NCI-H1092 treated with DMSO at 0.1 percent for 48 hours (cell line): ENCODE measurements at regions not wholly inside any gene's neighbourhood (a gene's known extent, or its start where the extent isn't known, plus 50 kb on each side); places are given as distances from the start of the nearest gene placed in this dataset.
"Not testable (repeated sequence)": the region's sequence is repeated elsewhere in the genome, so short reads cannot be mapped to it uniquely, and the experiment has no call there.

ENCODE experiments used
- DNase-seq: peaks from one replicate; lab custom pipeline; 2025; lab: John Stamatoyannopoulos, UW

- DNase-seq, result not testable (repeated sequence)
Measured at GRCh38 chr16:29145086-29145485, 160.2 kb downstream of the LAT start.

- not testable (repeated sequence) for DNase-seq
Measured at GRCh38 chr16:29144669-29145062, 159.8 kb downstream of the LAT start.

DNA sequence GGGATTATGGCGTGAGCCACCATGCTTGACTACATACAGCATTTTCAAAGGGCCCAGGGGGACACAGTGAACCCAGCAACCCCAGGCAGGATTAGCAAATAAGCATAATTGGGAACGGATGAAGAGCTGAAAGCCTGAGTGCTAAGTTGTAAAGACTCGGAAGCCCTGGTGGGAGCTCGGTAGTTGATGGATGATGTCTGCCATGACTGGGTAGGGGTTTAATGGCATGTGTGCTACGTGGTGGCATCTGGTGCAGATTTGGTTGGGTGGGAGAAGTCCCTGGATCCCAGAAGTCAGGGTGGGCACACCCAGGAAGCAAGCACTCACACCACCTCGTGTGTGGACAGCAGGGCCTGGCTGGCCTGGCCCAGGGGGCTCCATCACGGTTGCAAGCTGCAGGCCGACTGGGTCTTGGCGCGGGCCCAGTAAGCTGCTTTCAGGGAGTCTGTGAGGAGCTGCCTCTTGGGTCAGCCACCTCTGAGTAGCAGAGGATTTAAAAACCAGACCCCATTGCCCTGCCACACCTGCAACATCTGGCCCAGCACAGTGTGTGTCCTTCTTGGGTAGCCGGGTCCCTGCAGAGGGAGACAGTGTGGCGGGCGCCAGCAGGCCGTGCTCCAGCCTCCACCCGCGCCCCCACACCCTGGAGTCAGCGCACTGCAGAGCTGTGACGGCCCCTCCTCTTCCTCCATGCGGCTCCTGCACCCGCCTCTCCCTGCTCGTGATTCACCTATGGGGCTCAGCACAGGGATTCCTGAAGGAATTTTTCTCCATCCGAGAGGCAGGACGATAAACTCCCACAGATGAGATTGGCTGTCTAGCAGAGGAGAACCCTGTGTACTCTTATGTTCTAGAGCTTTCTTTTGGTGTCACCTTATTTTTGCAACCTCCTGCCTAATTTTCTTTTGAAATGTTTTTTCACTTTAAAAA, 159.2 kb downstream of the LAT start:
- not testable (repeated sequence) for DNase-seq

GRCh38 chr16:29142506-29142905, 157.7 kb downstream of the LAT start:
- DNase-seq, result not testable (repeated sequence)

DNA sequence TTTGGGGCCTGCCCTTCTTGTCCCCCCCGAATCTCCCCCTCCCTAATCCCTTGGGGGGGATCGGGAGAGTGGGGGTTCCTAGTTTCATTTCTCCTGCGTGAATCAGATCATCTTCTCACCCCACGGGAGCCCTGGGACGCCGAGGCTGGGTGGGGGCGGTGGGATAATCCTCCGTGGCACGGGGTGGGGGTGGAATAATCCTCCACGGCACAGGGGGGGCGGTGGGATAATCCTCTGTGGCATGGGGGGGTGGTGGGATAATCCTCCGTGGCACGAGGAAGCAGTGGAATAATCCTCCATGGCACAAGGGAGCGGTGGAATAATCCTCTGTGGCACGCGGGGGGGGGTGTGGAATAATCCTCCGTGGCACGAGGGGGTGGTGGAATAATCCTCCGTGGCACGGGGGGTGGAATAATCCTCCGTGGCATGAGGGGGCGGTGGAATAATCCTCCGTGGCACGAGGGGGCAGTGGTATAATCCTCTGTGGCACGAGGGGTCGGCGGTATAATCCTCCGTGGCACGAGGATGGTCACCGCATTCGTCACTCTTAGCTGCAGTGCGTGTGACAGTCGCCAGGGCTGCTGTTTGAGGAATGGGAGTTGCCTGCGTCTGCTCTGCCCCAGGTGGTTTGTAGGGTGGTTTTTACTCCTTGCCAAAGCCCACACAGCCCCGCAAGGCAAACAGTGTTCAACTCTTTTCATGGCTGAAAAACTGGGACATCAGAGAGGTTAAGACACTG, 156.9 kb downstream of the LAT start:
- no peak for DNase-seq

DNA sequence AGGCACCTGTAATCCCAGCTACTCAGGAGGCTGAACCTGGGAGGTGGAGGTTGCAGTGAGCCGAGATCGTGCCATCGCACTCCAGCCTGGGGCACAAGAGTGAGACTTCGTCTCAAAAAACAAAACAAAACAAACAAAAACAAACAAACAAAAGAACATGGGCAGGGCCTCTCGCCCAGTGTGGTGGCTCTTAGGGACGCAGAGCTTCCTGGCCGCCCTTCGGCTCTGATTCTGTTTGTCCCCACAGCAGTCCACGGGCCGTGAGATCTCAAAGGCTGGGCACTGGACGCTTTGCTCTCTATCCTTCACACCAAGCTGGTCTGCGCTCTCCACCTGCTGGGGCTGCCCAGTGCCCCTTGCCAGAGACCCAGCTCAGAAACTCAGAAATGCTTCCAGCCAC, 156.3 kb downstream of the LAT start:
- DNase-seq, result not testable (repeated sequence)

GRCh38 chr16:29139901-29140855, 155.3 kb downstream of the LAT start:
- DNase-seq, result not testable (repeated sequence)

DNA sequence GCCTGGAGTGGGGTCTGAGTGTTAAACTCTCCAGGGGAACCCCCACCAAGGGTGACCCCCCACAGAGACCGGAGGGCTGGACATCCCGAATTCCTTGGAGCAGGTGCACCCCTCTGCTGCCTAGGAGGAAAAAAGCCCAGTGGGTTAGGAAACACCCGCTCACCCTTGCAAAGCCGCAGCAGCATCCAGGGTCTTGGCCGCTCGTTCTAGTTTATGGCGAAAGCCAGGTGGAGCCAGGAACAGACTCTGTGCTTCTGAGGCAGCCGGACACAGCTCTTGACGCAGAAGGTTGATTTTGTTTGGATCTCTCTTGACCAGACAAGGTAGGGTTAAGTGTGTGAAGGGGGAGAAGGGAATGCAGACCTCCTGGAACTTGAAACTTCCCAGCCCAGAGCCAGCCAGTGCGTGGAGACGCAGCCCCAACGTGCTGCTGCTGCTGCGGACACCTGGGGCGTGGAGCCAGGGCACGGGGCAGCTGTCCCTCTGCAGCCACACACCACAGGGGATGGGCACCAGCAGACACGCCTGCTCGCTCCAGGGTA, 154.5 kb downstream of the LAT start:
- no peak for DNase-seq

GRCh38 chr16:29138698-29139097, 153.8 kb downstream of the LAT start:
- DNase-seq, result not testable (repeated sequence)

DNA sequence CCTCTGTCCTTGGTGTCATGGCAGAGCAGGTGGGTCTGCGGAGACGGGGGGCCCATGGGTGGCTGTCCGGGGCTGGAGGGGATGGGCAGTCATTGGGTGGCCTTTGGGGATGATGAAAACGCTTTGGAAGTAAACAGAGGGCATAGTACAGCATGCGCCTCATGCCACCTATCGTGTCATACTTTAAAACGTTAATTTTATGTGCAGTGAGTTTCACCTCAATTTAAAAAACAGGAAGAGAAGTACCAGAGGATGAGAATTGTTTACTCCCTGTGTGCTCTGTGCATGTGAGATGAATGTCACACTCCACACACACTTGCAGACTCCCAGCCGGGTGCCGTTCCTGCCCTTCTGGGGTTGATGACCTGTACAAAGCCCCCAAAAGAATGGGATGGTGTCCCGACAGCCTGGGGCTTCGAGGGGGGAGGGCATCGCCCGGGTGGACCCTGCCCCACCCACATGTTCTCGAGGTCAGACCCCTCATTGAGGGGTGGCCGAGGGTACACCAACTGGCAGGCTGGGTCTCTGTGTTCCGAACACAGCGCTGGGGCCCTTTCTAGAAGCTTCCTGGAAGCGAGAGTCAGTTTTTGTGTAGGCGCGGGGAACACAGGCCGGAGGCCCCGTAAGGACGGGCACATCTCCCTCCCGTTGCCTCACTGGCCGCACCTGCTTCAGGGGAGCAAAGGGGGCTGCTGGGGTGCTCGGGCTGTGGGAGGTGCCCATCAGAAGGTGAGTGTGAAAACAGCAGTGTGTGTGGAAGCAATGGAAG, 153.2 kb downstream of the LAT start:
- DNase-seq, result not testable (repeated sequence)

DNA sequence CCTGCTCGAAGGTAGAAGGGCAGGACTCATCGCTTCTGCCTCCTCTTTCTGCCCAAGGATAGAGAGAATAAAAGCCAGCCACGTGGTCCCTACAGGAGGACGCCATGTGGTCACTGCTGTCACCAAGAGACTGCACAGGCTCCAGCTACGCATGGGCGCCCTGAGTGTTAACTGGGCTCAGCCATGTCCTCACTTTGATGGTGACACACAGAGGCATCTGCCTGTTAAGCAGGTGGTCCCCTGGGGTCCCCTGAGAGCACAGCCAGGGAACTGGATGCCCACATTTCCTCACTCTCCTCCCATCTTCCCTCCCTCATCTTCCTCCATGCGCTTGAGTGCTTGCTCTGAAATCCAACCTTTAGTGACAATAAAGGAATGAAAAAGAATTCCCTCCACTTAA, 152.6 kb downstream of the LAT start:
- DNase-seq, result not testable (repeated sequence)

- not testable (repeated sequence) for DNase-seq
Measured at GRCh38 chr16:29136916-29137315, 152.1 kb downstream of the LAT start.

DNA sequence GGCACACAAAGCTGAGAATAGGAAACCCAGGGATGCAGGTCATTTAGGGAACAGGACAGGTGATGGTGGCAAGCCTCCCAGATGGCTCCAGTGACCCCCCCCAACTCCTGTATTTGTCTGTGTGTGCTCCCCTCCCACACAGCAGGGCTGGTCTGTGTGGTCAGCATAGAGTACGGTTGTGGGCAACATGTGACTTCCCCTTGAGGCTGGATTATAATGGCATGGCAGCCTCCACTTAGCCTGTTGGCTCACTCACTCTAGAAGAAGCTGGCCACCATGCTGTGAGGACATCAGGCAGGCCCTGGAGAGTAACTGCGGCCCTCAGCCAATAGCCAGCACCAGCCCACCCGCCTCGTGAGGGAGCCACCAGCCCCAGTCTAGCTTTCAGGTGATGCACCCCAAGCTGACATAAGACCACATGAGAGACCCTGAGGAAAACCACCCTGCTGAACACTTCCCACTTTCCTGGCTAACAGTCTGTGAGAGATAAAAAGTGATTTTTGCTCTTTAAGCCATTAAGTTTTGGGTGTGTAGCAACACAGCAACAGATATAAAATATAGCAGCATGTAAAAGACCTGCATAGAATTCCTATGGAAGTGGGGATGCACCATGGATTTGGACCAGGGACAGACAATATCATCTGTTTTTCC, 151.3 kb downstream of the LAT start:
- not testable (repeated sequence) for DNase-seq

DNA sequence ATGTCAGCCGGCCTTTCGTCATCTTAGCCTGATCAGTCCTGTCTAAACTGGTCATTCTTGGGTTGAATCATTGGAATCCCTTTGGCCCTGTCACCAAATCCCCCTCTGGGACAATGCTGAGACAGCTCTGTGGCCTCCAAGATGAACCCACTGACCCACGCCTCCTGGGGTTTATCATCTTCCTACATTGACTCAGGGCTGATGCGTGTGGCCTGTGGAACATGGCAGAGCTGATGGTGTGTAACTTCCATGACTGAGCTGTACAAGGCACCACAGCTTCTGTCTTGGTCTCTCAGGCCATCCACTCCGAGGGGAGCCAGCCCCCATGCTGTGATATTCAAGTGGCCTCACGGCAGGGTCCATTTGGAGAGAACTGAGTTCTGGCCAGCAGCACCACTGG, 150.2 kb downstream of the LAT start:
- not testable (repeated sequence) for DNase-seq

DNA sequence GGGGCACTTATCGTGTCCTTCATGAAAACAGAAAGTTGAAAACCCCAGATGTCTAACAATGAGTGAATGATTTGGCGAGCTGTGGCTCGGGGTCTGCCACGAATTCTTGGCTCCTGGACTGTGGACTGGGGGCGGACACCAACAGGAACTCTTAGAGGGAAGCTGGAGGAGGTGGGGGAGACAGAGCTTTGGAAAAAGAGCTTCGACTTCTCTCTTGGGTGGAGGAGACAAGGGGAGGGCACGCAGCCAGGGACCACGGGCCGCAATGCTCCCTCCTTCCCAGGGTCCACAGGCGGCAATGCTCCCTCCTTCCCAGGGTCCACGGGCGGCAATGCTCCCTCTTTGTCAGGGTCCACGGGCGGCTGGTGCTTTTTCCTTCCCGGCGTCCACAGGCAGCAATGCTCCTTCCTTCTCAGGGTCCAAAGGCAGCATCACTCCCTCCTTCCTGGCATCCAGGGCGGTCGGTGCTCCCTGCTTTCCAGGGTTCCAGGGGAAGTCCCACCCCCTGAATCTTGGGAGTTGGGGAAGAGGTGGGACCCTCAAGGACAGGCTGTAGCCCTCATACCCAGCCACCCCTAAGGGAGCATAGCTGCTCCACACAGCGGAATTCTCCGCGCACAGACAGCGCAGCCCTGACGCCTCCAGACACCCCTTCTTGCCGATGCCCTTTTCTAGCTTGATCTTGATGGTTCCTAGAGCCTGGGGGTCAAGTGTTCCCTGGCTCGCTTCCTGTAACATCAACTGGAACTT, 149.0 kb downstream of the LAT start:
- DNase-seq, result not testable (repeated sequence)

DNA sequence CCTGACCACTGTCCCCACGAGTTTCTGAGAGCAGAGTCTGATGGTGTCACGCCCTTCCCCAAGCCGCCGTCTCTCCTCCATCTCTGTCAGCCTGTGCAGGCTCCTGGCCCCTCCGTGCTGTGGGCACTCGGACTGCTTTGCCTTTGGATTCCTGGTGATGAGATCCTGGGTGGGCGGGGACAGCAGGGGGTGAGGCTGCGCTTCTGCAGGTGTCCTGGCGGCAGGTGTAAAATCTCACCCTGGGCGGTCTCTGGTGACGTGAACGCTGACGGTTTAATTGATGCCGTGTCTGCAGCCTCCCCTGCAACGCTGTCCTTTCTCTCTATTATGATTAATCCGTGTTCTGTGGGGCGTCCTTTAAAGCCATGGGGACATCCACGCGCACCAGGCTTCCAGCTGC, 148.0 kb downstream of the LAT start:
- not testable (repeated sequence) for DNase-seq

- not testable (repeated sequence) for DNase-seq
Measured at GRCh38 chr16:29132444-29132843, 147.6 kb downstream of the LAT start.

GRCh38 chr16:29130901-29131851, 146.3 kb downstream of the LAT start:
- DNase-seq, result not testable (repeated sequence)
